ENCODE measurements at regions not wholly inside any gene's neighbourhood (a gene's known extent, or its start where the extent isn't known, plus 50 kb on each side); places are given as distances from the start of the nearest gene placed in this dataset.
A peak's percentile ranks its signal among the peaks of the same experiment; 100 is the strongest.

DNA sequence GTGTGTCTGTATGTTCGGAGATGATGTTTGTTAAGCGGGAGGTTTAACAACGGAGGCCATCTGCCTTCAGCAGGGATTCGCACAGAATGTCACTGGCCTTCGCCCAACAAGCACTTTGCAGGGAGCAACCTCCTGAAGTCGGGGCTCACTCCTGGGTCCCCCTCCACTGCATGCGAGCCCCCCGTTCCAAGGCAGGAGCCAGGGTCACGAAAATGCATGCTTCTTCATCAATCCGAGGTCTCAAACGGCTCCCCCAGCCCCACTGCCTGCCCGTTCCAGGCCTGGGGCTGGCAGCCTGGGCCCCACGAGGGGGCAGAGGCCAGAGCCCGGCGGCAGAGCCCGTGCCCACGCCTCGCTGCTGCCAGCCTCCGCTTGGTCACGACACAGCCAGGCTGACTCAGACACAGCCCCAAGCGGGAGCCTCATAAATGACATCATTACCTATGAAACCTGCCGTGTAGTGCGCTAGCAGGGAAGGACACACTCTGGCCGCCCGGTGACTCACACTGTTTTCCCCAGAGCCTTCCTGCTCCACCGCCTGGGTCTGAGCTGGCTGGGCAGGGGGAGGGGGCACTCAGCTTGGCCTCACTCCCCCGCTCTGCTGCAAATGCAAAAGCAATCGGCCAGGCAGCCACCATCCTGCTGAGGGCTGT, 169.5 kb upstream of the RTL1 start (continued):
- TF ChIP-seq NFE2L2 (IDR thresholded peaks at IDR 0.05; ENCODE audit: low read depth, low read length) = 0 out of 2 replicates have a peak, but pooled peaks have one; percentile 26

- WGBS, 2 experiments (ENCODE audit: extremely low coverage in 2 of 2, insufficient read length in 1 of 2) = 17% methylated on average over 1 of the region's 7 CpGs; no CpG with 5 or more reads in 1 of the 2 experiments
- Histone ChIP-seq H3K36me3 (ENCODE audit: control insufficient read depth, insufficient read depth, low read length) (peaks cover 27% of the 10 kb centered on the region), H3K9me3 (ENCODE audit: control insufficient read depth, insufficient read depth, low read length) (no peaks in the 10 kb centered on the region), H2BK5ac (ENCODE audit: low read depth, low read length, poor library complexity, severe bottlenecking) (peak overlapping the region; percentile 27), H3K9me1 (ENCODE audit: insufficient read depth, low read length) (peaks cover 14% of the 10 kb centered on the region; the same call in 1 of the 2 replicates), H4K20me1 (ENCODE audit: insufficient read depth, low read length) (peaks cover 17% of the 10 kb centered on the region), H3K56ac (ENCODE audit: extremely low read depth, insufficient read depth, low read length) (no peak overlapping the region), H3K4me2 (ENCODE audit: low read depth, low read length) (no peak overlapping the region), H2BK20ac (ENCODE audit: low read depth, low read length) (peak overlapping the region; percentile 44; the same call in 1 of the 2 replicates), H4K8ac (ENCODE audit: low read depth in 2 of 2, low read length in 2 of 2) (peak overlapping the region; percentile 18 to 33; a peak in 2 of 4 replicates), H3K27ac (ENCODE audit: insufficient read depth, low read length) (peak overlapping the region; percentile 8; the same call in 1 of the 2 replicates), H3K79me1 (ENCODE audit: low read depth in 1 of 2, low read length in 2 of 2) (peaks cover 0 to 10% of the 10 kb centered on the region in 2 experiments; a peak in 1 of 4 replicates), H2BK120ac (ENCODE audit: low read depth, low read length) (peak overlapping the region; percentile 53; the same call in 1 of the 2 replicates), H2AK9ac (replicated peaks; ENCODE audit: low read depth, low read length, poor library complexity) (peak overlapping the region; percentile 74), H2AFZ (replicated peaks; ENCODE audit: low read length, poor library complexity) (peak overlapping the region; percentile 85), H2BK15ac (ENCODE audit: low read depth, low read length) (no peak overlapping the region), H3K4me3 (ENCODE audit: insufficient read depth, low read depth, low read length) (no peak overlapping the region), H3K14ac (replicated peaks; ENCODE audit: low read depth, low read length) (0 out of 2 replicates have a peak overlapping the region, but pooled peaks have one; percentile 30), H3K9ac (ENCODE audit: low read depth, low read length) (no peak overlapping the region), H3K27me3 (ENCODE audit: control insufficient read depth, insufficient read depth, low read length) (peaks cover 2% of the 10 kb centered on the region; the same call in 1 of the 2 replicates), H3K23ac (ENCODE audit: low read depth, low read length) (no peak overlapping the region), H2AK5ac (ENCODE audit: low read depth, low read length) (peak overlapping the region; percentile 3; the same call in 1 of the 2 replicates), H4K91ac (ENCODE audit: insufficient read depth, low read depth, low read length) (no peak overlapping the region), H4K5ac (ENCODE audit: low read depth, low read length) (0 out of 2 replicates have a peak overlapping the region, but pooled peaks have one; percentile 7), H3K4ac (ENCODE audit: low read depth, low read length) (peak overlapping the region; percentile 44; the same call in 1 of the 2 replicates), H3K18ac (ENCODE audit: low read depth, low read length) (peak overlapping the region; percentile 7; the same call in 1 of the 2 replicates), H3K4me1 (ENCODE audit: control insufficient read depth, insufficient read depth, low read length) (peaks cover 26% of the 10 kb centered on the region)
- dilution Hi-C loops (cut with HindIII; ENCODE audit: low sequenced_read_pairs, unreplicated experiment) (no loop called here), intact Hi-C loops (cut with micrococcal nuclease) (loop anchor here (10.0 kb wide), 1 partner anchor 161 kb away; no protein-coding TSS in a partner anchor), in situ Hi-C loops (cut with MboI; ENCODE audit: low sequenced_read_pairs) (no loop called here)
- ChIA-PET CTCF (no interaction called here), POLR2A (ENCODE audit: unreplicated experiment) (no interaction called here)
- no TSS peak for BruUV-seq (replicated peaks)
- DNase-seq (no peak), ATAC-seq (ENCODE audit: low read depth) (0 out of 2 replicates have a peak, but pooled peaks have one; percentile 1)
- TF ChIP-seq RCOR1 (IDR thresholded peaks at IDR 0.05; ENCODE audit: insufficient replicate concordance, low read length) (no peak), MAZ (IDR thresholded peaks at IDR 0.05; ENCODE audit: borderline replicate concordance, low read depth, low read length) (no peak), NFE2L2 (IDR thresholded peaks at IDR 0.05; ENCODE audit: low read depth, low read length) (no peak), USF2 (IDR thresholded peaks at IDR 0.05; ENCODE audit: low read depth, low read length) (no peak), FOS (IDR thresholded peaks at IDR 0.05; ENCODE audit: low read depth, low read length) (no peak), SMC3 (IDR thresholded peaks at IDR 0.05; ENCODE audit: low read depth, low read length) (no peak), MAFK (IDR thresholded peaks at IDR 0.05; ENCODE audit: low read depth, low read length) (no peak), BHLHE40 (IDR thresholded peaks at IDR 0.05; ENCODE audit: low read depth, low read length) (no peak), MXI1 (IDR thresholded peaks at IDR 0.05; ENCODE audit: borderline replicate concordance, low read depth, low read length) (no peak)
- TF ChIP-seq, protein P1, sequence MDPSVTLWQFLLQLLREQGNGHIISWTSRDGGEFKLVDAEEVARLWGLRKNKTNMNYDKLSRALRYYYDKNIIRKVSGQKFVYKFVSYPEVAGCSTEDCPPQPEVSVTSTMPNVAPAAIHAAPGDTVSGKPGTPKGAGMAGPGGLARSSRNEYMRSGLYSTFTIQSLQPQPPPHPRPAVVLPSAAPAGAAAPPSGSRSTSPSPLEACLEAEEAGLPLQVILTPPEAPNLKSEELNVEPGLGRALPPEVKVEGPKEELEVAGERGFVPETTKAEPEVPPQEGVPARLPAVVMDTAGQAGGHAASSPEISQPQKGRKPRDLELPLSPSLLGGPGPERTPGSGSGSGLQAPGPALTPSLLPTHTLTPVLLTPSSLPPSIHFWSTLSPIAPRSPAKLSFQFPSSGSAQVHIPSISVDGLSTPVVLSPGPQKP (IDR thresholded peaks at IDR 0.05; ENCODE audit: borderline replicate concordance, low read depth, low read length) = no peak
- TF ChIP-seq, protein P2, sequence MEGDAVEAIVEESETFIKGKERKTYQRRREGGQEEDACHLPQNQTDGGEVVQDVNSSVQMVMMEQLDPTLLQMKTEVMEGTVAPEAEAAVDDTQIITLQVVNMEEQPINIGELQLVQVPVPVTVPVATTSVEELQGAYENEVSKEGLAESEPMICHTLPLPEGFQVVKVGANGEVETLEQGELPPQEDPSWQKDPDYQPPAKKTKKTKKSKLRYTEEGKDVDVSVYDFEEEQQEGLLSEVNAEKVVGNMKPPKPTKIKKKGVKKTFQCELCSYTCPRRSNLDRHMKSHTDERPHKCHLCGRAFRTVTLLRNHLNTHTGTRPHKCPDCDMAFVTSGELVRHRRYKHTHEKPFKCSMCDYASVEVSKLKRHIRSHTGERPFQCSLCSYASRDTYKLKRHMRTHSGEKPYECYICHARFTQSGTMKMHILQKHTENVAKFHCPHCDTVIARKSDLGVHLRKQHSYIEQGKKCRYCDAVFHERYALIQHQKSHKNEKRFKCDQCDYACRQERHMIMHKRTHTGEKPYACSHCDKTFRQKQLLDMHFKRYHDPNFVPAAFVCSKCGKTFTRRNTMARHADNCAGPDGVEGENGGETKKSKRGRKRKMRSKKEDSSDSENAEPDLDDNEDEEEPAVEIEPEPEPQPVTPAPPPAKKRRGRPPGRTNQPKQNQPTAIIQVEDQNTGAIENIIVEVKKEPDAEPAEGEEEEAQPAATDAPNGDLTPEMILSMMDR (conservative IDR thresholded peaks at IDR 0.05; ENCODE audit: low read depth, low read length) = no peak
Measured at GRCh38 chr14:101073598-101073965, 170.1 kb upstream of the RTL1 start.
